Ishikawa (cell line): ENCODE measurements at regions not wholly inside any gene's neighbourhood (a gene's known extent, or its start where the extent isn't known, plus 50 kb on each side); places are given as distances from the start of the nearest gene placed in this dataset.

Experiments used
- CEBPB ChIP-seq: IDR thresholded peaks from 2 replicates; pipeline ENCODE4 v1.6.1; 2012
- CREB1 ChIP-seq: IDR thresholded peaks from 2 replicates; pipeline ENCODE4 v1.6.1; 2012; ENCODE audit warnings: low read depth
- EGR1 ChIP-seq: IDR thresholded peaks from 2 replicates; pipeline ENCODE4 v1.6.1; 2012
- EP300 ChIP-seq: IDR thresholded peaks from 2 replicates; pipeline ENCODE4 v1.6.1; 2012; ENCODE audit warnings: borderline replicate concordance
- FOXM1 ChIP-seq: IDR thresholded peaks from 2 replicates; pipeline ENCODE4 v1.6.1; 2012; ENCODE audit warnings: low read depth, borderline replicate concordance
- NFIC ChIP-seq: IDR thresholded peaks from 2 replicates; pipeline ENCODE4 v1.6.1; 2012
- RAD21 ChIP-seq: IDR thresholded peaks from 2 replicates; pipeline ENCODE4 v1.6.1; 2012; ENCODE audit warnings: low read depth
- TAF1 ChIP-seq: IDR thresholded peaks from 2 replicates; pipeline ENCODE4 v1.6.1; 2012; ENCODE audit warnings: low read depth, mild to moderate bottlenecking
- TCF12 ChIP-seq: IDR thresholded peaks from 2 replicates; pipeline ENCODE4 v1.6.1; 2012; ENCODE audit warnings: low read depth
- TEAD4 ChIP-seq: IDR thresholded peaks from 2 replicates; pipeline ENCODE4 v1.6.1; 2012
- YY1 ChIP-seq: IDR thresholded peaks from 2 replicates; pipeline ENCODE4 v1.6.1; 2012; ENCODE audit warnings: low read depth
- ZBTB7A ChIP-seq: IDR thresholded peaks from 2 replicates; pipeline ENCODE4 v1.6.1; 2012; ENCODE audit warnings: low read depth
- TF ChIP-seq, protein P1 (sequence below): IDR thresholded peaks from 2 replicates; pipeline ENCODE4 v1.6.1; 2012
- TF ChIP-seq, protein P2 (sequence below): IDR thresholded peaks from 2 replicates; pipeline ENCODE4 v1.6.1; 2012; ENCODE audit warnings: low read depth, mild to moderate bottlenecking

- TF ChIP-seq, protein P1, sequence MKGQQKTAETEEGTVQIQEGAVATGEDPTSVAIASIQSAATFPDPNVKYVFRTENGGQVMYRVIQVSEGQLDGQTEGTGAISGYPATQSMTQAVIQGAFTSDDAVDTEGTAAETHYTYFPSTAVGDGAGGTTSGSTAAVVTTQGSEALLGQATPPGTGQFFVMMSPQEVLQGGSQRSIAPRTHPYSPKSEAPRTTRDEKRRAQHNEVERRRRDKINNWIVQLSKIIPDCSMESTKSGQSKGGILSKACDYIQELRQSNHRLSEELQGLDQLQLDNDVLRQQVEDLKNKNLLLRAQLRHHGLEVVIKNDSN: no peak
- TF ChIP-seq TCF12 (no peak), CEBPB (no peak), ZBTB7A (no peak), EP300 (no peak), FOXM1 (no peak)
These were observed 378.6 kb upstream of the CHRM2 start for GRCh38 chr7:136489808-136490207.

- TF ChIP-seq YY1 (no peak), NFIC (no peak), TCF12 (no peak), FOXM1 (no peak), CEBPB (no peak), EP300 (no peak), ZBTB7A (no peak)
- TF ChIP-seq, protein P1: no peak
These were observed 387.6 kb upstream of the CHRM2 start for GRCh38 chr7:136480901-136481300.

DNA sequence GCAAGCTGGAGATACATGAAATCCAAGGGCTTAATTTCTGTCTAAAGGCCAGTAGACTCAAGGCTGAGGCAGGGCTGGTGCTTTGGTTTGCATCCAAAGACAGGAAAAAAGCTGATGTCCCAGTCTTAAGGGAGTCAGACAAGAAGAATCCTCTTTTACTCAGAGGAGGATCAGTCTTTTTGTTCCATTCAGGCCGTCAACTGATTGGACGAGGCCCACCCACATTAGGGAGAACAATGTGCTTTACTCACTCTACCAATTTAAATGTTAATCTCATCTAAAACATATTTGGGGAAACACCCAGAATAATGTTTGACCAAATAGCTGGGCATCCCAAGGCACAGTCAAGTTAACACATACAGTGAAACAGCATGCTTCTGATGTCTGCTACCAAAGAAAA, 388.5 kb upstream of the CHRM2 start:
- TF ChIP-seq NFIC (no peak), TEAD4 (no peak), FOXM1 (no peak), ZBTB7A (no peak), TAF1 (no peak), EGR1 (no peak), TCF12 (no peak), CEBPB (no peak)
- TF ChIP-seq, protein P2, sequence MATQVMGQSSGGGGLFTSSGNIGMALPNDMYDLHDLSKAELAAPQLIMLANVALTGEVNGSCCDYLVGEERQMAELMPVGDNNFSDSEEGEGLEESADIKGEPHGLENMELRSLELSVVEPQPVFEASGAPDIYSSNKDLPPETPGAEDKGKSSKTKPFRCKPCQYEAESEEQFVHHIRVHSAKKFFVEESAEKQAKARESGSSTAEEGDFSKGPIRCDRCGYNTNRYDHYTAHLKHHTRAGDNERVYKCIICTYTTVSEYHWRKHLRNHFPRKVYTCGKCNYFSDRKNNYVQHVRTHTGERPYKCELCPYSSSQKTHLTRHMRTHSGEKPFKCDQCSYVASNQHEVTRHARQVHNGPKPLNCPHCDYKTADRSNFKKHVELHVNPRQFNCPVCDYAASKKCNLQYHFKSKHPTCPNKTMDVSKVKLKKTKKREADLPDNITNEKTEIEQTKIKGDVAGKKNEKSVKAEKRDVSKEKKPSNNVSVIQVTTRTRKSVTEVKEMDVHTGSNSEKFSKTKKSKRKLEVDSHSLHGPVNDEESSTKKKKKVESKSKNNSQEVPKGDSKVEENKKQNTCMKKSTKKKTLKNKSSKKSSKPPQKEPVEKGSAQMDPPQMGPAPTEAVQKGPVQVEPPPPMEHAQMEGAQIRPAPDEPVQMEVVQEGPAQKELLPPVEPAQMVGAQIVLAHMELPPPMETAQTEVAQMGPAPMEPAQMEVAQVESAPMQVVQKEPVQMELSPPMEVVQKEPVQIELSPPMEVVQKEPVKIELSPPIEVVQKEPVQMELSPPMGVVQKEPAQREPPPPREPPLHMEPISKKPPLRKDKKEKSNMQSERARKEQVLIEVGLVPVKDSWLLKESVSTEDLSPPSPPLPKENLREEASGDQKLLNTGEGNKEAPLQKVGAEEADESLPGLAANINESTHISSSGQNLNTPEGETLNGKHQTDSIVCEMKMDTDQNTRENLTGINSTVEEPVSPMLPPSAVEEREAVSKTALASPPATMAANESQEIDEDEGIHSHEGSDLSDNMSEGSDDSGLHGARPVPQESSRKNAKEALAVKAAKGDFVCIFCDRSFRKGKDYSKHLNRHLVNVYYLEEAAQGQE: no peak

DNA sequence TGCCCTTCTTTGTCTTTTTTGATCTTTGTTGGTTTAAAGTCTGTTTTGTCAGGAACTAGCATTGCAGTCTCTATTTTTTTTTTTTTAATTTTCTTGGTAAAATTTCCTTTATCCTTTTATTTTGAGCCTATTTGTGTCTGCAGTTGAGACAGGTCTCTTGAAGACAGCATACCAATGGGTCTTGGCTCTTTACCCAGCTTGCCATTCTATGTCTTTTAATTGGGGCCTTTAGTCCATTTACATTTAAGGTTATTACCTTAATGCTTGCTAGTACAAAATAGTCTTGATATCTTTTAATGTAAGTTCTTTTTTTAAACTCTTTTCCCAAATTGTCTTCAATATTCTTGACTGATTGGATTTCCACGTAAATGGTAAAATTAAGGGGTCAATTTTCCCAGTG, 398.3 kb upstream of the CHRM2 start:
- TF ChIP-seq EP300: no peak

GRCh38 chr7:136452949-136453348, 415.5 kb upstream of the CHRM2 start:
- TF ChIP-seq, protein P2: no peak
- no peak for TF ChIP-seq TEAD4

DNA sequence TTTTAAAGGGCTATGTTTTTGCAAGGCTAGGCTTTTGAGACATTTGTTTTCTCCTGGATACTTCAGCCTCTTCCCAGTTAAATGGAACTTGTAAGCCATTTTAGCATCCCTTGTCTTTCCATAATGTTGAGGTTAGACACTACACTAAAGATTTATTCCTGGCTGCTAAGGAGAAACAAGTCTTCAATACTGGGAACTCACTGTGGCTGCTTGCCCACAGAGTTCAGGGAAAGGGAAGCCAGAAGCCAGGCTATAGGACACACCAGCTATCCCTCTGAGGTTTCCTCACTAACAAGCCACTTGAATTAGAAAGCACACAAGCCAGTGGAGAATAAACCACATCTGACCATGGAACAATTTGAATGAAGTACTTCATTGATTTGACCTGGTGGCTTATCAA, 421.7 kb upstream of the CHRM2 start:
- TF ChIP-seq FOXM1 (no peak), EGR1 (no peak), EP300 (no peak), TCF12 (no peak), YY1 (no peak), RAD21 (no peak), TAF1 (no peak), CREB1 (no peak), ZBTB7A (no peak), TEAD4 (no peak)
- TF ChIP-seq, protein P2: no peak
- TF ChIP-seq, protein P1: no peak
